SK-N-SH (cell line): ENCODE measurements at regions not wholly inside any gene's neighbourhood (a gene's known extent, or its start where the extent isn't known, plus 50 kb on each side); places are given as distances from the start of the nearest gene placed in this dataset.

Experiments used
- EP300 ChIP-seq, 2 experiments: IDR thresholded peaks; 2 replicates each; pipeline versions ENCODE4 v1.4.0 to v1.6.1; 2012; ENCODE audit warnings: borderline replicate concordance in 1 of 2, low read depth in 1 of 2, low read length in 1 of 2
- POLR2AphosphoS5 ChIP-seq: IDR thresholded peaks from 2 replicates; pipeline ENCODE4 v1.6.1; 2012; ENCODE audit warnings: low read depth, low read length
- RFX5 ChIP-seq: IDR thresholded peaks from 2 replicates; pipeline ENCODE4 v1.6.1; 2012; ENCODE audit warnings: mild to moderate bottlenecking, improper control_type of control experiment, low read length
- TCF12 ChIP-seq: IDR thresholded peaks from 2 replicates; pipeline ENCODE4 v1.4.0; 2012
- TF ChIP-seq, protein P1 (sequence below): IDR thresholded peaks from 2 replicates; pipeline ENCODE4 v1.6.1; 2012; ENCODE audit warnings: mild to moderate bottlenecking, low read depth, low read length, moderate library complexity
- TF ChIP-seq, protein P2 (sequence below): fragments of 200-600 bp; sonication (generic); IDR thresholded peaks from 2 replicates; pipeline ENCODE4 v1.6.1; 2017; ENCODE audit warnings: antibody characterized with exemption, mild to moderate bottlenecking, moderate library complexity
- TF ChIP-seq, protein P3 (sequence below): IDR thresholded peaks from 2 replicates; pipeline ENCODE4 v1.4.0; 2012; ENCODE audit warnings: low read depth

DNA sequence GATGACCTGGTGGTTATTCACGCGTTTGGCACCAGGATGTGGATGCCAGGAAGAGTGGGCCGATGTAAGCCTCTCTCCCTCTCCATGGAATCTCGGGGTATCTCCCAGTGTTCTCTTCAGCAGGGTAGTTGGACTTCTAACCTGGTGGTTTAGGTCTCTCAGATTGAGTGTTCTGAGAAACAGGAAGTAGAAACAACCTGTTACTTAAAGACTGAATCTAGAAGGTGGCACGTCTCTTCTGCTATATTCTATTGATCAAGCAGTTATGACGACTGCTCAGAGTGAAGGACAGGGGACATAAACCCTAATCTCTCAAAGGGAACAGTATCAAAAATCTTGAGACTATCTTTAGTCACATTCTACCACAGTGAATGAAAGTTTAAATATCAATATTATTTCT, 918.7 kb upstream of the PIK3C3 start:
- no peak for TF ChIP-seq RFX5
- no peak for TF ChIP-seq POLR2AphosphoS5
- TF ChIP-seq, protein P1, sequence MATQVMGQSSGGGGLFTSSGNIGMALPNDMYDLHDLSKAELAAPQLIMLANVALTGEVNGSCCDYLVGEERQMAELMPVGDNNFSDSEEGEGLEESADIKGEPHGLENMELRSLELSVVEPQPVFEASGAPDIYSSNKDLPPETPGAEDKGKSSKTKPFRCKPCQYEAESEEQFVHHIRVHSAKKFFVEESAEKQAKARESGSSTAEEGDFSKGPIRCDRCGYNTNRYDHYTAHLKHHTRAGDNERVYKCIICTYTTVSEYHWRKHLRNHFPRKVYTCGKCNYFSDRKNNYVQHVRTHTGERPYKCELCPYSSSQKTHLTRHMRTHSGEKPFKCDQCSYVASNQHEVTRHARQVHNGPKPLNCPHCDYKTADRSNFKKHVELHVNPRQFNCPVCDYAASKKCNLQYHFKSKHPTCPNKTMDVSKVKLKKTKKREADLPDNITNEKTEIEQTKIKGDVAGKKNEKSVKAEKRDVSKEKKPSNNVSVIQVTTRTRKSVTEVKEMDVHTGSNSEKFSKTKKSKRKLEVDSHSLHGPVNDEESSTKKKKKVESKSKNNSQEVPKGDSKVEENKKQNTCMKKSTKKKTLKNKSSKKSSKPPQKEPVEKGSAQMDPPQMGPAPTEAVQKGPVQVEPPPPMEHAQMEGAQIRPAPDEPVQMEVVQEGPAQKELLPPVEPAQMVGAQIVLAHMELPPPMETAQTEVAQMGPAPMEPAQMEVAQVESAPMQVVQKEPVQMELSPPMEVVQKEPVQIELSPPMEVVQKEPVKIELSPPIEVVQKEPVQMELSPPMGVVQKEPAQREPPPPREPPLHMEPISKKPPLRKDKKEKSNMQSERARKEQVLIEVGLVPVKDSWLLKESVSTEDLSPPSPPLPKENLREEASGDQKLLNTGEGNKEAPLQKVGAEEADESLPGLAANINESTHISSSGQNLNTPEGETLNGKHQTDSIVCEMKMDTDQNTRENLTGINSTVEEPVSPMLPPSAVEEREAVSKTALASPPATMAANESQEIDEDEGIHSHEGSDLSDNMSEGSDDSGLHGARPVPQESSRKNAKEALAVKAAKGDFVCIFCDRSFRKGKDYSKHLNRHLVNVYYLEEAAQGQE, result no peak
- TF ChIP-seq TCF12, result no peak
- TF ChIP-seq, protein P2, sequence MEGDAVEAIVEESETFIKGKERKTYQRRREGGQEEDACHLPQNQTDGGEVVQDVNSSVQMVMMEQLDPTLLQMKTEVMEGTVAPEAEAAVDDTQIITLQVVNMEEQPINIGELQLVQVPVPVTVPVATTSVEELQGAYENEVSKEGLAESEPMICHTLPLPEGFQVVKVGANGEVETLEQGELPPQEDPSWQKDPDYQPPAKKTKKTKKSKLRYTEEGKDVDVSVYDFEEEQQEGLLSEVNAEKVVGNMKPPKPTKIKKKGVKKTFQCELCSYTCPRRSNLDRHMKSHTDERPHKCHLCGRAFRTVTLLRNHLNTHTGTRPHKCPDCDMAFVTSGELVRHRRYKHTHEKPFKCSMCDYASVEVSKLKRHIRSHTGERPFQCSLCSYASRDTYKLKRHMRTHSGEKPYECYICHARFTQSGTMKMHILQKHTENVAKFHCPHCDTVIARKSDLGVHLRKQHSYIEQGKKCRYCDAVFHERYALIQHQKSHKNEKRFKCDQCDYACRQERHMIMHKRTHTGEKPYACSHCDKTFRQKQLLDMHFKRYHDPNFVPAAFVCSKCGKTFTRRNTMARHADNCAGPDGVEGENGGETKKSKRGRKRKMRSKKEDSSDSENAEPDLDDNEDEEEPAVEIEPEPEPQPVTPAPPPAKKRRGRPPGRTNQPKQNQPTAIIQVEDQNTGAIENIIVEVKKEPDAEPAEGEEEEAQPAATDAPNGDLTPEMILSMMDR, result no peak
- no peak for TF ChIP-seq EP300 (IDR thresholded peaks at IDR 0.05; ENCODE audit: borderline replicate concordance in 1 of 2, low read depth in 1 of 2, low read length in 1 of 2)
- TF ChIP-seq, protein P3, sequence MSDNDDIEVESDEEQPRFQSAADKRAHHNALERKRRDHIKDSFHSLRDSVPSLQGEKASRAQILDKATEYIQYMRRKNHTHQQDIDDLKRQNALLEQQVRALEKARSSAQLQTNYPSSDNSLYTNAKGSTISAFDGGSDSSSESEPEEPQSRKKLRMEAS, result no peak
